ENCODE measurements at regions not wholly inside any gene's neighbourhood (a gene's known extent, or its start where the extent isn't known, plus 50 kb on each side); places are given as distances from the start of the nearest gene placed in this dataset.

- no TSS peak for BruUV-seq (replicated peaks)
- Histone ChIP-seq H3K4me3 (replicated peaks in 1 of 3; ENCODE audit: insufficient read depth in 1 of 3, low read depth in 2 of 3, low read length in 3 of 3) (no peak overlapping the region), H3K4me1 (ENCODE audit: insufficient read depth, low read length) (no peaks in the 10 kb centered on the region), H2AFZ (ENCODE audit: low read length) (no peak overlapping the region), H4K20me1 (ENCODE audit: insufficient read depth, low read length) (no peaks in the 10 kb centered on the region), H3K27ac (ENCODE audit: extremely low read length, insufficient read depth, low read length) (no peak overlapping the region), H3K36me3 (replicated peaks in 1 of 2; ENCODE audit: control insufficient read depth in 1 of 2, insufficient read depth in 2 of 2, low read length in 2 of 2) (no peaks in the 10 kb centered on the region), H3K9ac (ENCODE audit: insufficient read depth, low read depth, low read length) (no peak overlapping the region), H3K27me3 (ENCODE audit: control insufficient read depth in 1 of 2, insufficient read depth in 2 of 2, low read length in 2 of 2) (peaks cover 2 to 12% of the 10 kb centered on the region in 2 experiments; a peak in 3 of 5 replicates), H3K9me3 (ENCODE audit: low read length) (no peaks in the 10 kb centered on the region), H3K4me2 (ENCODE audit: low read depth, low read length) (no peak overlapping the region), H3K79me2 (ENCODE audit: insufficient read depth, low read length) (no peaks in the 10 kb centered on the region)
- FAIRE-seq (no peak), ATAC-seq (no peak), DNase-seq (ENCODE audit: low spot score) (no peak)
- POLR2A ChIA-PET, result no interaction called here
- in situ Hi-C loops (cut with HindIII; ENCODE audit: extremely low pct_ligation_motif_present, low pct_unique_long_range_greater_than_20kb) (no loop called here), intact Hi-C loops (cut with micrococcal nuclease; ENCODE audit: unreplicated experiment) (no loop called here)
- no peak for TF ChIP-seq ZNF407 (CRISPR knock-in tag; IDR thresholded peaks at IDR 0.05; ENCODE audit: not compliant biosample characterization)
- TF ChIP-seq ZNF335 (CRISPR knock-in tag; IDR thresholded peaks at IDR 0.05), result no peak
- TF ChIP-seq ZNF225 (CRISPR knock-in tag; IDR thresholded peaks at IDR 0.05), result no peak
- CTCF ChIA-PET (ENCODE audit: low intra/inter-chr PET ratio, low total read pairs), result no interaction called here
Measured at GRCh38 chr12:13283867-13284266, 87.3 kb downstream of the EMP1 start.

Measured in HepG2 (cell line).